SK-N-SH treated with all-trans-retinoic acid at 6 μM for 48 hours (cell line): ENCODE measurements at regions not wholly inside any gene's neighbourhood (a gene's known extent, or its start where the extent isn't known, plus 50 kb on each side); places are given as distances from the start of the nearest gene placed in this dataset.

ENCODE experiments used
- CREB5 ChIP-seq: fragments of 250-450 bp; sonication (Bioruptor Pico); IDR thresholded peaks from 2 replicates; pipeline ENCODE4 v1.5.1; 2020; ENCODE audit warnings: low read depth, mild to moderate bottlenecking, moderate library complexity
- ESRRG ChIP-seq: fragments of 250-450 bp; sonication (Bioruptor Pico); IDR thresholded peaks from 2 replicates; pipeline ENCODE4 v1.6.1; 2021; ENCODE audit warnings: mild to moderate bottlenecking
- GLIS3 ChIP-seq: fragments of 250-450 bp; sonication (Bioruptor Pico); IDR thresholded peaks from 2 replicates; pipeline ENCODE4 v1.5.0; 2020; ENCODE audit warnings: mild to moderate bottlenecking, moderate library complexity
- POU6F1 ChIP-seq: fragments of 250-450 bp; sonication (Bioruptor Pico); IDR thresholded peaks from 2 replicates; pipeline ENCODE4 v1.8.0; 2021; ENCODE audit warnings: low read depth, mild to moderate bottlenecking, moderate library complexity, borderline replicate concordance
- ZC3H10 ChIP-seq: fragments of 250-450 bp; sonication (Bioruptor Pico); IDR thresholded peaks from 2 replicates; pipeline ENCODE4 v1.5.1; 2021; ENCODE audit warnings: mild to moderate bottlenecking, moderate library complexity
- TF ChIP-seq, protein P1 (sequence below): fragments of 250-450 bp; sonication (Bioruptor Pico); IDR thresholded peaks from 2 replicates; pipeline ENCODE4 v1.5.1; 2021; ENCODE audit warnings: mild to moderate bottlenecking, moderate library complexity
- TF ChIP-seq, protein P2 (sequence below): fragments of 250-450 bp; sonication (Bioruptor Pico); IDR thresholded peaks from 2 replicates; pipeline ENCODE4 v1.8.0; 2020; ENCODE audit warnings: mild to moderate bottlenecking, moderate library complexity, borderline replicate concordance

GRCh38 chr11:27757953-27758352 lies 57.7 kb upstream of the BDNF start:
- TF ChIP-seq ZC3H10 (no peak), POU6F1 (CRISPR knock-in tag) (no peak), ESRRG (CRISPR knock-in tag) (no peak), GLIS3 (CRISPR knock-in tag) (no peak), CREB5 (CRISPR knock-in tag) (no peak)
- TF ChIP-seq, protein P1, sequence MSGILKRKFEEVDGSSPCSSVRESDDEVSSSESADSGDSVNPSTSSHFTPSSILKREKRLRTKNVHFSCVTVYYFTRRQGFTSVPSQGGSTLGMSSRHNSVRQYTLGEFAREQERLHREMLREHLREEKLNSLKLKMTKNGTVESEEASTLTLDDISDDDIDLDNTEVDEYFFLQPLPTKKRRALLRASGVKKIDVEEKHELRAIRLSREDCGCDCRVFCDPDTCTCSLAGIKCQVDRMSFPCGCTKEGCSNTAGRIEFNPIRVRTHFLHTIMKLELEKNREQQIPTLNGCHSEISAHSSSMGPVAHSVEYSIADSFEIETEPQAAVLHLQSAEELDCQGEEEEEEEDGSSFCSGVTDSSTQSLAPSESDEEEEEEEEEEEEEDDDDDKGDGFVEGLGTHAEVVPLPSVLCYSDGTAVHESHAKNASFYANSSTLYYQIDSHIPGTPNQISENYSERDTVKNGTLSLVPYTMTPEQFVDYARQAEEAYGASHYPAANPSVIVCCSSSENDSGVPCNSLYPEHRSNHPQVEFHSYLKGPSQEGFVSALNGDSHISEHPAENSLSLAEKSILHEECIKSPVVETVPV, result no peak
- TF ChIP-seq, protein P2, sequence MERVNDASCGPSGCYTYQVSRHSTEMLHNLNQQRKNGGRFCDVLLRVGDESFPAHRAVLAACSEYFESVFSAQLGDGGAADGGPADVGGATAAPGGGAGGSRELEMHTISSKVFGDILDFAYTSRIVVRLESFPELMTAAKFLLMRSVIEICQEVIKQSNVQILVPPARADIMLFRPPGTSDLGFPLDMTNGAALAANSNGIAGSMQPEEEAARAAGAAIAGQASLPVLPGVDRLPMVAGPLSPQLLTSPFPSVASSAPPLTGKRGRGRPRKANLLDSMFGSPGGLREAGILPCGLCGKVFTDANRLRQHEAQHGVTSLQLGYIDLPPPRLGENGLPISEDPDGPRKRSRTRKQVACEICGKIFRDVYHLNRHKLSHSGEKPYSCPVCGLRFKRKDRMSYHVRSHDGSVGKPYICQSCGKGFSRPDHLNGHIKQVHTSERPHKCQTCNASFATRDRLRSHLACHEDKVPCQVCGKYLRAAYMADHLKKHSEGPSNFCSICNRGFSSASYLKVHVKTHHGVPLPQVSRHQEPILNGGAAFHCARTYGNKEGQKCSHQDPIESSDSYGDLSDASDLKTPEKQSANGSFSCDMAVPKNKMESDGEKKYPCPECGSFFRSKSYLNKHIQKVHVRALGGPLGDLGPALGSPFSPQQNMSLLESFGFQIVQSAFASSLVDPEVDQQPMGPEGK (CRISPR knock-in tag), result no peak
